ENCODE measurements at regions not wholly inside any gene's neighbourhood (a gene's known extent, or its start where the extent isn't known, plus 50 kb on each side); places are given as distances from the start of the nearest gene placed in this dataset.

- Histone ChIP-seq H3K9me3 (ENCODE audit: low read depth) (no peaks in the 10 kb centered on the region), H2AFZ (no peak overlapping the region), H3K36me3 (replicated peaks; ENCODE audit: insufficient read depth, low read depth) (no peaks in the 10 kb centered on the region), H3K4me2 (no peak overlapping the region), H3K27me3 (no peaks in the 10 kb centered on the region), H3K9me2 (replicated peaks; ENCODE audit: insufficient read depth) (no peaks in the 10 kb centered on the region), H3K4me1 (ENCODE audit: insufficient read depth) (no peaks in the 10 kb centered on the region), H3K79me2 (no peaks in the 10 kb centered on the region), H3K27ac (no peak overlapping the region), H3K4me3 (no peak overlapping the region), H4K20me1 (ENCODE audit: insufficient read depth, poor library complexity, severe bottlenecking) (no peaks in the 10 kb centered on the region)
- no peak for TF ChIP-seq EZH2phosphoT487 (IDR thresholded peaks at IDR 0.05; ENCODE audit: low read depth, severe bottlenecking, unreplicated experiment)
- no peak for TF ChIP-seq CTCF (IDR thresholded peaks at IDR 0.05; ENCODE audit: poor library complexity)
- TF ChIP-seq EZH2 (IDR thresholded peaks at IDR 0.05; ENCODE audit: borderline replicate concordance): no peak
- no peak for DNase-seq (ENCODE audit: low spot score)
- 95% methylated on average over 7 of the region's 7 CpGs for WGBS (ENCODE audit: low lambda C conversion rate, missing lambda C conversion rate)
These were observed 565.7 kb upstream of the WWC1 start for GRCh38 chr5:167725741-167726140.

- no peak for TF ChIP-seq CTCF (IDR thresholded peaks at IDR 0.05; ENCODE audit: poor library complexity)
- TF ChIP-seq EZH2 (IDR thresholded peaks at IDR 0.05; ENCODE audit: borderline replicate concordance): no peak
- no peak for TF ChIP-seq EZH2phosphoT487 (IDR thresholded peaks at IDR 0.05; ENCODE audit: low read depth, severe bottlenecking, unreplicated experiment)
- no peaks in the 10 kb centered on the region for H3K36me3 ChIP-seq (replicated peaks; ENCODE audit: insufficient read depth, low read depth)
- no peaks in the 10 kb centered on the region for H3K27me3 ChIP-seq
- H3K4me3 ChIP-seq: no peak overlapping the region
- H4K20me1 ChIP-seq (ENCODE audit: insufficient read depth, poor library complexity, severe bottlenecking): no peaks in the 10 kb centered on the region
- 71% methylated on average over 2 of the region's 2 CpGs for WGBS (ENCODE audit: low lambda C conversion rate, missing lambda C conversion rate)
- H3K4me2 ChIP-seq: no peak overlapping the region
- H3K27ac ChIP-seq: no peak overlapping the region
- H3K4me1 ChIP-seq (ENCODE audit: insufficient read depth): no peaks in the 10 kb centered on the region
- H2AFZ ChIP-seq: no peak overlapping the region
- DNase-seq (ENCODE audit: low spot score): no peak
- no peaks in the 10 kb centered on the region for H3K9me3 ChIP-seq (ENCODE audit: low read depth)
- H3K9me2 ChIP-seq (replicated peaks; ENCODE audit: insufficient read depth): no peaks in the 10 kb centered on the region
- no peaks in the 10 kb centered on the region for H3K79me2 ChIP-seq
These were observed 564.8 kb upstream of the WWC1 start for GRCh38 chr5:167726642-167727041.

- no peaks in the 10 kb centered on the region for H3K4me1 ChIP-seq (ENCODE audit: insufficient read depth)
- no peaks in the 10 kb centered on the region for H3K27me3 ChIP-seq
- H4K20me1 ChIP-seq (ENCODE audit: insufficient read depth, poor library complexity, severe bottlenecking): no peaks in the 10 kb centered on the region
- no peak for DNase-seq (ENCODE audit: low spot score)
- no peaks in the 10 kb centered on the region for H3K9me3 ChIP-seq (ENCODE audit: low read depth)
- no peak for TF ChIP-seq EZH2 (IDR thresholded peaks at IDR 0.05; ENCODE audit: borderline replicate concordance)
- no peak for TF ChIP-seq EZH2phosphoT487 (IDR thresholded peaks at IDR 0.05; ENCODE audit: low read depth, severe bottlenecking, unreplicated experiment)
- no peak for TF ChIP-seq CTCF (IDR thresholded peaks at IDR 0.05; ENCODE audit: poor library complexity)
- no peak overlapping the region for H3K4me3 ChIP-seq
- WGBS (ENCODE audit: low lambda C conversion rate, missing lambda C conversion rate): 77% methylated on average over 3 of the region's 3 CpGs
- no peak overlapping the region for H2AFZ ChIP-seq
- no peak overlapping the region for H3K4me2 ChIP-seq
- H3K27ac ChIP-seq: no peak overlapping the region
- H3K36me3 ChIP-seq (replicated peaks; ENCODE audit: insufficient read depth, low read depth): no peaks in the 10 kb centered on the region
- H3K79me2 ChIP-seq: no peaks in the 10 kb centered on the region
- H3K9me2 ChIP-seq (replicated peaks; ENCODE audit: insufficient read depth): no peaks in the 10 kb centered on the region
These were observed 561.3 kb upstream of the WWC1 start for GRCh38 chr5:167730121-167730520.

- H3K79me2 ChIP-seq: no peaks in the 10 kb centered on the region
- H3K9me3 ChIP-seq (ENCODE audit: low read depth): no peaks in the 10 kb centered on the region
- H3K4me1 ChIP-seq (ENCODE audit: insufficient read depth): no peaks in the 10 kb centered on the region
- no peaks in the 10 kb centered on the region for H3K36me3 ChIP-seq (replicated peaks; ENCODE audit: insufficient read depth, low read depth)
- TF ChIP-seq EZH2phosphoT487 (IDR thresholded peaks at IDR 0.05; ENCODE audit: low read depth, severe bottlenecking, unreplicated experiment): no peak
- no peak for TF ChIP-seq CTCF (IDR thresholded peaks at IDR 0.05; ENCODE audit: poor library complexity)
- DNase-seq (ENCODE audit: low spot score): no peak
- no peak overlapping the region for H2AFZ ChIP-seq
- no peak overlapping the region for H3K27ac ChIP-seq
- H3K4me2 ChIP-seq: no peak overlapping the region
- H4K20me1 ChIP-seq (ENCODE audit: insufficient read depth, poor library complexity, severe bottlenecking): no peaks in the 10 kb centered on the region
- no peaks in the 10 kb centered on the region for H3K27me3 ChIP-seq
- no peak overlapping the region for H3K4me3 ChIP-seq
- 88% methylated on average over 2 of the region's 2 CpGs for WGBS (ENCODE audit: low lambda C conversion rate, missing lambda C conversion rate)
- no peaks in the 10 kb centered on the region for H3K9me2 ChIP-seq (replicated peaks; ENCODE audit: insufficient read depth)
These were observed 560.8 kb upstream of the WWC1 start for GRCh38 chr5:167730656-167731055.

All from hepatocyte (in vitro differentiated cells).